Prostate gland (tissue), 2 donors: ENCODE measurements at regions not wholly inside any gene's neighbourhood (a gene's known extent, or its start where the extent isn't known, plus 50 kb on each side); places are given as distances from the start of the nearest gene placed in this dataset.

Experiments
- DNase-seq: peaks from one replicate; pipeline ENCODE4 v3.0.0-alpha.2; 2019; ENCODE audit warnings: low spot score
- H3K27ac ChIP-seq, 2 donors: fragments of 200-600 bp; sonication (generic); 2 replicates each; pipeline ENCODE4 v1.5.1; 2017 to 2019
- H3K27me3 ChIP-seq: fragments of 200-600 bp; sonication (generic); replicated peaks from 2 replicates; pipeline ENCODE4 v1.5.1; 2019; ENCODE audit not compliant: insufficient read depth
- H3K36me3 ChIP-seq, 2 donors: fragments of 200-600 bp; sonication (generic); 1 replicate in 1 of 2; 2 replicates in 1 of 2; pipeline versions ENCODE4 v1.5.1 to v1.8.1; 2017 to 2019
- H3K4me1 ChIP-seq: fragments of 200-600 bp; sonication (generic); replicated peaks from 2 replicates; pipeline ENCODE4 v1.5.1; 2019
- H3K4me3 ChIP-seq, 2 donors: fragments of 200-600 bp; sonication (generic); 2 replicates each; pipeline ENCODE4 v1.5.1; 2017 to 2019
- H3K9me3 ChIP-seq: fragments of 200-600 bp; sonication (generic); 2 replicates; pipeline ENCODE4 v1.5.1; 2017
- CTCF ChIP-seq, 4 experiments: fragments of 200-600 bp in 2 of 4; fragments of 450-650 bp in 2 of 4; sonication (generic) in 2 of 4; IDR thresholded peaks; 1 replicate in 3 of 4; 2 replicates in 1 of 4; pipeline ENCODE4 v1.5.1; 2016 to 2019; ENCODE audit warnings: antibody characterized with exemption in 4 of 4, mild to moderate bottlenecking in 2 of 4, moderate library complexity in 2 of 4
- POLR2A ChIP-seq: fragments of 450-650 bp; IDR thresholded peaks from one replicate; pipeline ENCODE4 v1.6.1; 2016; ENCODE audit warnings: antibody characterized with exemption, mild to moderate bottlenecking
- POLR2AphosphoS5 ChIP-seq: sonication (generic); formaldehyde crosslinking; IDR thresholded peaks from one replicate; pipeline ENCODE4 v1.6.1; 2017; ENCODE audit warnings: antibody characterized with exemption
- WGBS: methylation state at CpG from one replicate; pipeline ENCODE4 v1.1.5; 2018; 5-methylcytosine and 5-hydroxymethylcytosine counted together
- intact Hi-C: fragments of 100-400 bp; cut with DNase I; formaldehyde crosslinking; loops from one replicate; pipeline ENCODE4 v1.14.2; 2022

DNA sequence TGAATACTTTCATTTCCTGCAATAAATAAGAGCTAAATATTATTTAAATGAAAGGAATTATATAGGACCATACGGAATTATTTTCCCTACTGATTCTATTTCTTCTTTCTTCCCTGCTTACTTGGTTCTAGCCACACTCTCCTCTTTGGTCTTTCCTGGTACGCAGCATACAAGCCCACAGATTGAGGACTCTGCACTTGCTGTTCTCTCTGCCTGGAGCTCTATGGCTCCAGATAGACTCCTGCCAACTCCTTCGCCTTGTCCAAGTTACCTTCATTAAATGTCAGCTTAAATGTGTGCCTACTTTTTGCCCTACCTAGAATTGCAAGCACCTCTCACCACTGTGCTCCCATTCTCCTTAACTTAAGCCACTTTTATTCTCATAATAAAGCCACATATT is 203.4 kb downstream of the MDFIC start:
- DNase-seq: no peak
- TF ChIP-seq POLR2AphosphoS5 (no peak), POLR2A (no peak), CTCF (IDR thresholded peaks at IDR 0.05) (no peak)
- H3K4me3 ChIP-seq: no peak overlapping the region
- H3K9me3 ChIP-seq: no peaks in the 10 kb centered on the region
- intact Hi-C loops: no loop called here
- H3K4me1 ChIP-seq: no peaks in the 10 kb centered on the region
- H3K27me3 ChIP-seq: no peaks in the 10 kb centered on the region
- H3K27ac ChIP-seq: no peak overlapping the region
- WGBS: 88% methylated on average over 3 of the region's 3 CpGs
- H3K36me3 ChIP-seq: no peaks in the 10 kb centered on the region

DNA sequence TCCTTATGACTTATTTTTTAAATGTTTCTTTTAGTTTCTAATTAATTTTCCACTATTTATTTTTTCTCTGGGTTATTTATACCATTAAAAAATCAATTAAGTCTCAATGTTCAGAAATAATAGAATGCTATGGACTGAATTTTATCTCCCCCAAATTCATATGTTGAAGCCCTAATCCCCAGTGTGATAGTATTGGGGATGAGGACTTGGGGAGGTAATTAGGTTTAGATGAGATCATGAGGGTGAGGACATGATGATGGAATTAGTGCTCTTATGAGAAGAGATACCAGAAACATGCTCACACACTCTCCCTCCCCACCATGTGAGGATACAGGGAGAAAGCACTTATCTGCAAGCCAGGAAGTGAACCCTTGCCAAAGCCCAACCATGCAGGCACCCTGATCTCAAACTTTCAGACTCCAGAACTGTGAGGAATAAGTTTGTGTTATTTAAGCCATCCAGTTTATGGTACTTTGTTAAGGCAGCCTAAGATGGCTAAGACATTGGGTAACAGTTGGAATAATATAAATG is 202.6 kb downstream of the MDFIC start:
- no peak overlapping the region for H3K27ac ChIP-seq
- H3K27me3 ChIP-seq: no peaks in the 10 kb centered on the region
- no peak for DNase-seq
- no peaks in the 10 kb centered on the region for H3K4me1 ChIP-seq
- no peaks in the 10 kb centered on the region for H3K9me3 ChIP-seq
- no peak overlapping the region for H3K4me3 ChIP-seq
- no peaks in the 10 kb centered on the region for H3K36me3 ChIP-seq
- TF ChIP-seq POLR2A: no peak
- TF ChIP-seq POLR2AphosphoS5: no peak
- no peak for TF ChIP-seq CTCF (IDR thresholded peaks at IDR 0.05)
- intact Hi-C loops: no loop called here

DNA sequence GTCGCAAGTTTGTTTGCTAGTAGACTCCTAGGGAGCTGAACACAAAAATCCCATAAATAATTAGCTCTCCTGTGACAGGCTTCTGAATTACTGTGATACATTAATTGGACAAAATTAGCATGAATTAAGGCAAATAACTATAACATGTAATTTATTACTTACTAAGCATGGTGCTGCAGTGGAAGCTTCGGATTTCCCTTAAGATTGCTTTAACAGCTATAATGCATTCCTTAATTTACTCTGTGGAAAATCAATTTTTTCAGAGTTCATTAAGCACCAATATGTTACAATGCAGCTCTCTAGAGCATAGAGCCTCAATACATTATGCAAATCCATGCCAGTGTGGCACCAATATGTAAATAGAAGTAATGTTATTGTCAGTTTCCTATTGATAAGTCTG is 201.5 kb downstream of the MDFIC start:
- no peak overlapping the region for H3K27ac ChIP-seq
- TF ChIP-seq POLR2AphosphoS5 (no peak), POLR2A (no peak), CTCF (IDR thresholded peaks at IDR 0.05) (no peak)
- no peak overlapping the region for H3K4me3 ChIP-seq
- H3K9me3 ChIP-seq: no peaks in the 10 kb centered on the region
- no peaks in the 10 kb centered on the region for H3K4me1 ChIP-seq
- 94% methylated on average over 2 of the region's 2 CpGs for WGBS
- no peaks in the 10 kb centered on the region for H3K36me3 ChIP-seq
- intact Hi-C loops: no loop called here
- H3K27me3 ChIP-seq: no peaks in the 10 kb centered on the region
- DNase-seq: no peak

GRCh38 chr7:115122388-115122787 is 200.5 kb downstream of the MDFIC start:
- H3K4me3 ChIP-seq: no peak overlapping the region
- no peaks in the 10 kb centered on the region for H3K27me3 ChIP-seq
- intact Hi-C loops: no loop called here
- no peaks in the 10 kb centered on the region for H3K4me1 ChIP-seq
- WGBS: 64% methylated on average over 1 of the region's 1 CpG
- H3K36me3 ChIP-seq: no peaks in the 10 kb centered on the region
- H3K27ac ChIP-seq: no peak overlapping the region
- TF ChIP-seq POLR2AphosphoS5 (no peak), POLR2A (no peak), CTCF (IDR thresholded peaks at IDR 0.05) (no peak)
- H3K9me3 ChIP-seq: no peaks in the 10 kb centered on the region
- DNase-seq: no peak

GRCh38 chr7:115117748-115118147 is 195.9 kb downstream of the MDFIC start:
- Histone ChIP-seq H3K4me3 (no peak overlapping the region), H3K9me3 (no peaks in the 10 kb centered on the region), H3K4me1 (no peaks in the 10 kb centered on the region), H3K36me3 (no peaks in the 10 kb centered on the region), H3K27ac (no peak overlapping the region), H3K27me3 (no peaks in the 10 kb centered on the region)
- no peak for TF ChIP-seq CTCF (IDR thresholded peaks at IDR 0.05)
- TF ChIP-seq POLR2A: no peak
- no peak for TF ChIP-seq POLR2AphosphoS5
- intact Hi-C loops: no loop called here
- no peak for DNase-seq
- WGBS: 71% methylated on average over 2 of the region's 2 CpGs
